GM18511 (cell line): ENCODE measurements at regions not wholly inside any gene's neighbourhood (a gene's known extent, or its start where the extent isn't known, plus 50 kb on each side); places are given as distances from the start of the nearest gene placed in this dataset.
"Not testable (repeated sequence)": the region's sequence is repeated elsewhere in the genome, so short reads cannot be mapped to it uniquely, and the experiment has no call there.

Source experiments
- ATAC-seq: cut with Tn5 transposase; IDR thresholded peaks from one replicate; pipeline ENCODE4 v1.9.1; 2021; ENCODE audit warnings: mild to moderate bottlenecking, moderate library complexity; ENCODE audit not compliant: unreplicated experiment

DNA sequence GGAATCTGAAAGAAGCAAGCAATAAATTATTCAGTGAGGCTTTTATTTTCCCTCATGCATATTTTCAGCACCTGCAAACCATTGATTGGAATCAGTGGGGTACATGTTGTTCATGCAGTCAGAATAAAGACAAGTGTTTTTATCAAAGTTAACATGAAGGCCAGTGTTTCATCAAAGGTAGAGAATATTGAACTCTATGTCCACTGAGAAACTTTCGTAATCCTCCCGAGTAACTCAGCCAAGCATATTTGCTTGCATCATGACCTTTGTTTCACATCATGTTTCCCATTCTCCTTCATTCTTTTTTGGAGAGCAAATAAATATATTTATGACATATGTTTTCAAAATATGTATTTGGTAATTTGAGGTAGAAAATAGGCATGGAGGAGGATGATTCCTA, 663.1 kb downstream of the SH2D4B start:
- no peak for ATAC-seq

GRCh38 chr10:81207359-81207758, 667.6 kb upstream of the NRG3 start:
- not testable (repeated sequence) for ATAC-seq

DNA sequence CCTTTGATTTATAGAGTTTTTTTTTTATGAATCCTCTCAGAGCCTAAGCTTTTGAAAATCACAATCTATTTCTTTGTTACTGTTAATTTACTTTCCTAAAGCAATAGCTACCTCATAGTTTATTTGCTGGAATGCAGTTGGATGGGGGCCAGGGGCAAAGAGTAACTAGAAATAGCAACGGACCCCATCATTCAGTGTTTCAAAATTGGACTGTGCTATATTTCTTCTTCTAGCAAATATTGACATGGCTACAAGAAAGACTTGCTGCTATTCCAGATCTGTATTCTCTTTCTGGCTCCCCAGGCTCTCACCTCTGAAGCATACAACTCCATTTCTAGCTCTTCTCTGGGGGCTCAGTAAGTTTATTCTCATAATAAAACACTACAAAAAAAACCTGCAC, 661.6 kb upstream of the NRG3 start:
- ATAC-seq: no peak

- ATAC-seq: no peak
These were observed 659.5 kb upstream of the NRG3 start for GRCh38 chr10:81215498-81215897.

- ATAC-seq: no peak
These were observed 658.0 kb upstream of the NRG3 start for GRCh38 chr10:81216949-81217348.

GRCh38 chr10:81218307-81218706, 656.7 kb upstream of the NRG3 start:
- ATAC-seq: no peak

DNA sequence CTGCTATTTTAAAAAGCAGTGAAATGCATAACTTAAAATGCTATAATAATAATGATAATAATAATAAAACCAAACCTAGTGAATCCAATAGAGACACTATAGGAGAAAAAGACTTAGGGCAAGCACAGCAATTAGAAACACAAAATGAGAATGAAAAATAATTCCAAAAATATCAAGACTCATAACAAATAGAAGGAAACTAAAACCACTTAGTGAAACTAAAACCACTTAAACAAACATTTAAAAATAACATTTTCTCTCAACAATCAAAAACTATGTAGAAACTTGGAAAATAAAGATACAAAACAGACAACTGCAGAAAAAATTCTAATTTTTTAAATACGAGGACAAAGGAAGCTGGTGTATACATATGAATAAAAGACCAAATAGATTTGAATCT, 655.2 kb upstream of the NRG3 start:
- no peak for ATAC-seq

GRCh38 chr10:81248886-81249285, 626.1 kb upstream of the NRG3 start:
- no peak for ATAC-seq

- ATAC-seq: no peak
These were observed 623.4 kb upstream of the NRG3 start for GRCh38 chr10:81251457-81252115.

GRCh38 chr10:81264991-81265390, 610.0 kb upstream of the NRG3 start:
- ATAC-seq: not testable (repeated sequence)

DNA sequence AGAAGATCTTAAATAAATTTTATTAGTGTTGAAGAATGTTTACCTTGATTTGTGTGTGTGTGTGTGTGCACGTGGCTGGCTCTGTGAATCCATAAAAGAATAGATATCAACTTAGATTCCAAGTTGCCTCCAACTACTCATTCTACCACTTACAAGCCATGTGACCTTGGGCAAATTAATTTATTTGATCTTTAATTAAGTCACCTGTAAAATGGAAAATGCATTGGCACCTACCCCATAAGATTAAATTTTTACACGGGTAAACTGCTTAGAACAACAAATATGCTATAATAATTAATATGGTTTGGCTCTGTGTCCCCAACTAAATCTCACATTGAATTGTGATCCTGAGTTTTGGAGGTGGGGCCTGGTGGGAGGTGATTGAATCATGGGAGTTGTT, 604.9 kb upstream of the NRG3 start:
- ATAC-seq: no peak

- ATAC-seq: no peak
These were observed 594.2 kb upstream of the NRG3 start for GRCh38 chr10:81280497-81281479.

DNA sequence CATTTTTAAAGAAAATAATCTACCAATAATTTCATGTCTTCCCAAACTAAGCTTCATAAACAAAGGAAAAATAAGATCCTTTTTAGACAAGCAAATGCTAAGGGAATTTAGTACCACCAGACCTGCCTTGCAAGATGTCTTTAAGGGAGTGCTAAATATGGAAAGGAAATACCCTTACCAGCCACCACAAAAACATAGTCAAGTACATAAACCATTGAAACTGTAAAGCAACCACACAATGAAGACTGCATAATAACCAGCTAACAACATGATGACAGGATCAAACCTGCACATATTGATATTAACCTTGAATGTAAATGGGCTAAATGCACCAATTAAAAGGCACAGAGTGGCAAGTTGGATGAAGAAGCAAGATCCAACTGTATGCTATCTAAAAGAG, 586.5 kb upstream of the NRG3 start:
- no peak for ATAC-seq

DNA sequence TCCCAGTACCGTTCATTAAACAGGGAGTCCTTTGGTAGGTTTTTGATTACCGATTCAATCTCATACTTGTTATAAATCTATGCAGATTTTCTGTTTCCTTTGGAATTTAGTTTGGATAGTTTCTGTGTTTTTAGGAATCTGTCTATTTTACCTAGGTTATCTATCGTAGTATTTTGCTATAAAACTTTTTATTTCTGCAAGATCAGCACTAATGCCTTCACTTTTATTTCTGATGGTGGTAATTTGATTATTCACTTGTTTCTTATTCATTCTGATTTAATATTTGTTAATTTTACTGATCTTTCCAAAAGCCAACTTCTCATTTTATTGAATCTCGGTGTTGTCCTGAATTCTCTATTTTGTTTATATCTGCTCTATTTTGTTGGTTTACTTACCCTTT, 577.7 kb upstream of the NRG3 start:
- ATAC-seq: no peak

GRCh38 chr10:81303656-81304055, 571.3 kb upstream of the NRG3 start:
- ATAC-seq: no peak

- ATAC-seq: no peak
These were observed 567.8 kb upstream of the NRG3 start for GRCh38 chr10:81306971-81307782.

GRCh38 chr10:81309041-81309552, 565.9 kb upstream of the NRG3 start:
- ATAC-seq: no peak

- ATAC-seq: no peak
These were observed 560.5 kb upstream of the NRG3 start for GRCh38 chr10:81314471-81314870.

- ATAC-seq: no peak
These were observed 560.0 kb upstream of the NRG3 start for GRCh38 chr10:81315026-81315425.

- ATAC-seq: no peak
These were observed 527.0 kb upstream of the NRG3 start for GRCh38 chr10:81348003-81348402.

GRCh38 chr10:81367132-81367531, 507.9 kb upstream of the NRG3 start:
- no peak for ATAC-seq
